GM19328 (cell line): ENCODE measurements at regions not wholly inside any gene's neighbourhood (a gene's known extent, or its start where the extent isn't known, plus 50 kb on each side); places are given as distances from the start of the nearest gene placed in this dataset.
"Not testable (repeated sequence)": the region's sequence is repeated elsewhere in the genome, so short reads cannot be mapped to it uniquely, and the experiment has no call there.

Experiments used
- ATAC-seq: cut with Tn5 transposase; IDR thresholded peaks from one replicate; pipeline ENCODE4 v1.9.1; 2021; ENCODE audit warnings: mild to moderate bottlenecking, moderate library complexity; ENCODE audit not compliant: unreplicated experiment

DNA sequence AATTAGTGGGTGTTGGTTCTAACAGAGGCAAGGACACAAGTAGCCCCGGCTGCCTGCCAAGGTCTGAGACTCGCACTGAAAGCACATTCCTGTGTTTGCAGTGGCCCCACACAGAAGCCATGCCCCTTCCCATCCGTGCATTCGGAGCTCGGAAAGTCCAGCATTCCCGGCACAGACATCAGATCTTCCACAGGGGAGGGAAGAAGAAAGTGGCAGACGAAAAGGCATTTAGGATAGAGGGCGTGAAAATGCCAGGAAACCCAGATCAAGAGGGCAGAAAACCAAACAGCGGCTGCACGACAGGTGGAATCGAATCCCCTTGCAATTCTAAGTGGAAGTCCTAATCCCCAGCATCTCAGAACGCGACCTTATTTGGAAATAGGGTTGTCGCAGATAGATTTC is 105.5 kb upstream of the ASB18 start:
- no peak for ATAC-seq

DNA sequence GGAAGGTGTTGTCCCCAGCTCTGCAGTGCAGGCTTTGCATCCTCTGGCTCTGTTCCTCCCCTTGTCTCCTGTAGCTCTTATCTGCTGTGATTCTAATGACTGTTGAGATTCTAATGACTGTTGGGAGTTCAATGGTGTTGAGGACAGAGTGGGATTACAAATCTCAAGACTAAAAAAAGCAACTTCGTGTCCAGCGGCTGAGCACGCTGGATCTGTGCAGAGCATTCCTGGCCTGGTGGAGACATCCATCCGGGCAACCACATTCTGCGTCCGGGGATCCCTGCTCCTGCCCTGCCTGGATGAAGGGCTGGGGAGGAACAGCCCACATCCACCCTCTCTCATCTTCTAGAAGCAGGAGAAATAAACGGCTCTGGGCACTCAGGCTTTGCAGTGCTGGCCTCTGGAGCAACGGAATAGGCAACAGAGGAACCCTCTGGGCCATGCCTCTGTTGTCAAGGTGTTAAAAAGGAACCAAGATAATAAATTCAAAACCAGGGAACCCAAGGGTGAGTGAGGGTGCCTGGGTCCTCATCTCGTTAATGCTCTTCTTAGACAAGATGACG is 106.7 kb upstream of the ASB18 start:
- ATAC-seq: no peak

DNA sequence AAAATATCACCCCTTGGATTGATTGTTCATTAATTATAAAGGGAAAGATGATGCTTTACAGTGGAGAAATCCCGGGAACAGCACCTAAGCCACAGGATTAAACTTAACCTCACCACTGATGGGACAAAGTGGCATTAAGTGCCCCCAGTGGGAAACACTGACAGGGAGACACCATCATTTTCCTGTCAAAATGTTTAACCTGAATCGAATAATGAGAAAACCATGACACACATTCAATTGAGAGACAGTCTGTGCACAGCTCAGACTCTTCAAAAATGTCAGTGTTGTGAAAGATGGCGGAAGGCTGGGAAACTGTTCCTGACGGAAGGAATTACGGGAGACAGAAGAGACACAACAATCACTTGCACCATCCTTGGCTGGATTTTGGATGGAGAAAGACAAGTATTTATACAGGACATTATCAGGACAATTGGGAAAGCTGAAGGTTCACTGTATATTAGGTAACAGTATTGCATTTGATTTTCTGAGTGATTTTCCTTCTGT is 111.8 kb upstream of the ASB18 start:
- ATAC-seq: no peak

DNA sequence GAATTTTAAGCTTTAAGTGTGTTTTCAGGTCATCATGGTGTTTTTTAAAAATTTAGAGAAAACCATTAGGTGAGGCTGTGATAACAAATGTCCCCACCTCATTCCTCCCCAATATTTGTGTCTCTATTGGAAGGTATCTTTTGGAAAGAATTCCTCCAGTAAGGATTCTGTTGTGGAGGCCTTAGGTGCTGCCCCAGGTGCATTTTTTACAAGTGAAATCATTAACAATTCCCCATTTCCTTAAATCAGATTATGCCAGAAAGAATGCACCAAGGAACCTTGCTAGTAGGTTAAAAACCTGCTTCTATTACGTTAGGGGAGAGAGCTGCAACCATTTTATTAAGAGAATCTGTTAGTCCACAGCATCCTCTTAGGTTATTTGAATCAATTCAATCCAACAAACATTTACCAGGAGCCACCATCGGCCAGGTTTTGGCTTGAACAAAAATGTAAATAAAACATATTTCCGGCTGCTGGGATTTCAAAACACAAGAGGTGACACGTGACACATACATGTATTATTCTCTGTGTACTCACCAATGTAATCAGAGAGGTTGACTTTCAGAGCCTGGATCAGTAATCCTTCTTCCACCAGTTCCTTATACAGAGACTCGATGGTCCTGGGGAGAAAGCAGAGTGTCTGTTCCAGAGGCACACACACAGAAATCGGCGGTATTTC is 112.5 kb upstream of the ASB18 start:
- ATAC-seq: no peak

DNA sequence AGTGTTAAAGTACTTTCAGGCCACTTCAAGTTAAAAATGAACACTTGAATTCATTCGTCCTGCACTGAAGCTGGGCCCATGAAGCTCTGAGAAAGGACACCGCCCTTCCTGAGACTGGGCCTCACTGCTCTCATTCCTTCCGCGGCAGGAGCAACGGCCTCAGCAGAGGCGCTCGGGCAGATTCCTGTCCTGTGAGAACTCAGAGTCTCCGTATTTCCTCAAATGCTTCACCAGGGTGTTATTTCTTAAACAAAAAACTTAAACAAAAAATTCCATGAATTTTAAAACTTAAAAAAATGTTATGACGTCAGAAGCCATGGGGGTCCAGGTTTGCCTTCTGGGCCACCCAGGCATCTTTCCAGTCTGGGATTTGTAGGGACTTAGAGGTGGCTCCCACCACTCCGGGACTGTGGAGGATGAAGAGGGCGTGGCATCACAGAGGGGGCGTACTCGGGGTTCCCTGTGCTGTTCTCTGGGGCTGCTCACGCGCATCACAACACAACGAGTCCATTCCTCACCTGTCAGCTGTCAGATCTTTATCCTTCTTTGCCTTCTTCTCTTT is 115.9 kb upstream of the ASB18 start:
- ATAC-seq: no peak

DNA sequence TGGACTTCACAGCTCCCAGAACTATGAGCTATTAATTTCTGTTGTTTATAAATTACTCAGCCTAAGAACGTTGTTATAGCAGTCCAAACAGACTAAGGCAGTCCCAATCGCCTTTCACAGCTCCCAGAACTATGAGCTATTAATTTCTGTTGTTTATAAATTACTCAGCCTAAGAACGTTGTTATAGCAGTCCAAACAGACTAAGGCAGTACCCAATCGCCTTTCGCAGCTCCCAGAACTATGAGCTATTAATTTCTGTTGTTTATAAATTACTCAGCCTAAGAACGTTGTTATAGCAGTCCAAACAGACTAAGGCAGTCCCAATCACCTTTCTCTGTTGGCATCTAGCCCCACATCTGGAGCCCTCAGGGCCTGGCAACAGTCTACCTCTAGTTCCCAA is 117.0 kb upstream of the ASB18 start:
- not testable (repeated sequence) for ATAC-seq

DNA sequence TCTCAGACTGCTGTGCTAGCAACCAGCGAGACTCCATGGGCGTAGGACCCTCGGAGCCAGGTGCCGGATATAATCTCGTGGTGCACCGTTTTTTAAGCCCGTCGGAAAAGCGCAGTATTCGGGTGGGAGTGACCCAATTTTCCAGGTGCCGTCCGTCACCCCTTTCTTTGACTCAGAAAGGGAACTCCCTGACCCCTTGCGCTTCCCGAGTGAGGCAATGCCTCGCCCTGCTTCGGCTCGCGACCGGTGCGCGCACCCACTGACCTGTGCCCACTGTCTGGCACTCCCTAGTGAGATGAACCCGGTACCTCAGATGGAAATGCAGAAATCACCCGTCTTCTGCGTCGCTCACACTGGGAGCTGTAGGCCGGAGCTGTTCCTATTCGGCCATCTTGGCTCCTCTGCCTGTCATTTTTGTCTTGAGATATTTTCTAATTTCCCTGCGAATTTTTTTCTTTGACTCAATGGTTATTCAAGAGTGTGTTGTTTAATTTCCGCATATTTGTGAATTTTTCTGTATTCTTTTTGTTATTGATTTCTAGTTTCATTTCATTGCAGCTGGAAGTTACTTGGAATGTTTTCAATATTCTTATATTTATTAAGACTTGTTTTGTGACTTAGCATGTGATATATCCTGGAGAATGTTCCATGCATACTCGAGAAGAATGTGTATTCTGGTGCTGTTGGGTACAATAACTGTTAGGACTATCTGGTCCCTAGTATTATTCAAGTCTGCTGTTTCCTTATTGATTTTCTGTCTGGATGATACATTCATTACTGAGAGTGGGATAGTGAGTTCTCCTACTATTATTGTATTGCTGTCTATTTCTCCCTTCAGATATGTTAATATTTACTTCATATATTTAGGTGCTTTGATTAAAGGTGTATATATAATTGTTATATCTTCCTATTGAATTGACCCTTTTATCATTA is 125.3 kb upstream of the ASB18 start:
- ATAC-seq: not testable (repeated sequence)

DNA sequence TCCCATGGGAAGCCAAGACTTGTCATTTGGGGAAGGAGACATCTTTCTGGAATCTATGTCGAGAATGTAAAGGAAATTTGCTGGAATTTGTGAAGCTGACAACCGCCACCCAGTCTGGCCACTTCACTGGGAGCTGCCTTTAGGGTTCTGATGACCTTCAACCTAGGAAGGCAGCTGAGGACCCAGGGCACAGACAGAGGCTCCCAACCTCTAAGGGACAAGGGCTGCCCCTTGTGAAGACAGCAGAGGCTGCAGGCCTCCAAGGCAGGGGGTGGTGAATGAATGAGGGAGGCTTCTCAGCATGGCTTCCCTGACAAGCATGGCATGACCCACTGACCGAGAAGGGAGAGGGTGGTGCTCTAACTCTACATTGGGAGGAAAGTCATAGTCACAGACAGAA is 128.9 kb upstream of the ASB18 start:
- no peak for ATAC-seq

DNA sequence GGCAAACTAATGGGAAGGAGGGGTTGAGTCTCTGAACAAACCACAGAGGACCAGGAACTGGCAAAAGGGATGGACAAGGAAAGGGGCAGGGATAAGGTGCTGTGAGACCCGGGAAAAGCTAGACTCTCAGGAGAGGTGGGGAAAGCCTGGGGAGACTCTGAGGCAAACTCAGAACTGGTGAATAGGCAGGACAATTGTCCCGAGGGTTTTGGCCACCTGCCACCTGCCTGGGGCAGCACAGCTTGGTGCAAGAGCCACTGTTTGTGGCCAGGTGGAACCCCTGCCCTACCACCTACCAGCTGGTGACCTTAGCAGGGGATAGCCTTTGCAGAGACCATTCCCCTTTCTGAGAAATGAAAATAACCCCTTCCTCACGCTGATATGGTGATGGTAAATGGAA is 129.4 kb upstream of the ASB18 start:
- ATAC-seq: no peak

DNA sequence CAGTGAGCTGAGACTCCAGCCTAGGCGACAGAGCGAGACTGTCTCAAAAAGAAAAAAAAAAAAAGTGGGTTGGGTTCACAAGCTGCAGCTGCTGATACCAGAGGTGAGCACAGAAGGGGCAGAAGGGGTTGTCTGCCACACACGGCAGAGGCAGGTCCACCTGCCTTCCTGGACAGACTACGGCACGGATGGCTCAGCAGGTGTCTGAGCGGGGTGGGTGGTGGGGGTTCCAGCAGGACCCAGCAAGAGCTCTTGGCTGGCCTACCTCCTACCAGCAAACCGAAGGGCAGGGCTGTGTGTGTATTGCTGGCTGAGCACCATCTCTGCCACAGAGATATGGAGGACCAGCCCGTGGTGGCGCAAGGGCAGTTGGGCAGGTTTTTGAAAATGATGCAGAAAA is 130.4 kb upstream of the ASB18 start:
- no peak for ATAC-seq

DNA sequence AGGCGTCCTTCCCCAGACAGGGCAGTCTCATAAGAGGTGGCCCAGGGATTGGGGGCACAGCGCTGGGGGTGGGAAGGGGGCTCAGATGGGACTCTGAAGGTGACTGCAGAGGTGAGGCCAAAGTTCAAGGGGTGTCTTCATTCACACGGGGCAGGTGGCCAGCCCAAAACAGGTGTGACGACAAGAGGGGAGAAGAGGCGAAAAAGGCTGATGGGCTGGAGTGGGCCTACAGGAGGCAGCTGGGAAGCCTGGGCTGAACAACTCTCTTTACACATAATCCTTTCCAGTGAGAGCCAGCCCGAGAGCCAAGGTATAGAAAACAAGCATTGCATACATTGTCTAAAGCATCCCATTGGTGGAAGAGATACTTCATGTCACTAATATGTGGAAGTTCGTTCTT is 130.9 kb upstream of the ASB18 start:
- no peak for ATAC-seq

DNA sequence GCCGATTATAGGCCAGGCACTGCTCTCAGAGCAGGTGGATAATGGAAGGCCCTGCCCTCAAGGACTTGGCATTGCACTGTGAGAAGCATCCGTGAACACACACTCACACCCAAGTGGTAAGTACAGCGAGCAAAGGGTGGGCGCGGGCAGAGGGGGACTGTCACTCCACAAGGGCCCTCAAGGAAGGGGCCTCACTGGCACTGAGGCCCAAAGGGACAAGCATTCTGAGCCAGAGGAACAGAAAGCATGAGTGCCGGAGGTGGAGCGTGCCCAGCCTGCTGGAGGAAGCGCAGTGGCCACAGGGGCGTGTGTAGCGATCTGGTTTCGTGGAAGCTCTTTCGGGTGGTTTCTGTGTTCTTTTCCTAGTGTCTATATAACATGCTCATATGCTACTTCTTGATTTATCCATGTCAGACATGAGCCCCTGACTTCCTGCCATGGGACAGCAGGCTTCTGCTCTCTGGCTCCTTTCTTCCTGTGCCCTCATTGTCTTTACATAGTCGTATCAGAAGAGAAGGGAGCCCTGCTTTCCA is 132.7 kb upstream of the ASB18 start:
- ATAC-seq: no peak

DNA sequence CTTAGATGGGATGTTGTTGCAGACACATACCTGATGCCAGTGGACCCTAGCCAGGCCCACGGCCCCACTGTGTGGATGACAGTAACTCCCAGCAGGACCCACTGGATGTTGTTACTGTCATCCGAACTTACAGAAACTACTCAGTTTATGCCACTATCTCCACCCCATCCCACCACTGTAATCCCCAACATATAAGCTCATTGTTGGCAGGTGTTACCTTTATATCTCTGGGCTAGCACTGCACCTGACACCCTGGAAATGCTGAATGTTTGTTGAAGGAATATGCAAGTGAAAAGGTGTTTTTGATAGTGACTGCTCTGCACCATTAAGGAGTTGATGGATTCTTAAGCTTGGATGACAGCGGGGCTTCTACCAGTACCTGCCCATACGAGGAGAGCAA is 133.5 kb upstream of the ASB18 start:
- no peak for ATAC-seq

DNA sequence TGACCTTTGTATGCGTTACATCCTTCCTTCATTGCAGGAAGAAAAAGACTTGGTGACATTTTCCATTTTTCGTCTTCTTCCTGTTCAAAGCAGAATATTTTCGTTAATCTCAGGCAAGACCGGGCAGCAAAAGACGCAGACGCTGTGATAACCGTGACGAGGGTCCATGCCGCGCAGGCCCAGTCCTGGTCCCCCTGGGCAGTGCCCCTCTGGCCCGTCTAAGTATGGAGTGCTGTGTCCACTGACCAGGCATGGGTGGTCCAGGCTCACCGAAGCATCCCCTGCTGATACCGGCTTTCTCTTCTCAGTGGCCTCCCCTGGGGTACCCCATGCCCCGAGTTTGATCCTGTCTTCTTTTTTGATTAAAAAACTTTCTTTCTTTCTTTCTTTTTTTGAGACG is 135.2 kb upstream of the ASB18 start:
- no peak for ATAC-seq

DNA sequence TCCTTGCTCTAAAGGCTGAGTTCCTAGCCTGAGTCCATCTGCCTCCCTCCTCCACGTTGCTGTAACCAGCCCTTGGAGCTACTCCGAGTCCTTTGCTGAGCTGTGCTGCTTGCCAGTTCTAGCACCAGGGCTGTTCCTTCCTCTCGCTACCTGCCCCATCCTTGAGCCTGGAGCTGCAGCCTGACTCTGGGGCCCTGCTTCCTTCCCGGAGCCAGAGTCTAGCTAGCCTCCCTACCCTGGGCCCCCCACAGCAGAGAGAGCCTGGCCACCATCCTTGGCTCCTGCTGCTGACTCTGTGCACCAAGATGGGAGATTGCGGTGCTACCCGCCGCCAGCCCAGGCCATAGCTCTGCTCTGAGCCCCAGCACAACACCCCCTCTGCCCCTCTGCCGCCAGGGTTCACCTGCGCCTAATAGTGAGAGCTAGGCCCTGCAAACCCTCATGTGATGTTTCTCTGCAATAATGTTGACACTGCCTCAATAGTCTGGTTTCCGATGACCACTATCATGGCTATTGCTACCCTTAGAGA is 135.9 kb upstream of the ASB18 start:
- ATAC-seq: no peak

DNA sequence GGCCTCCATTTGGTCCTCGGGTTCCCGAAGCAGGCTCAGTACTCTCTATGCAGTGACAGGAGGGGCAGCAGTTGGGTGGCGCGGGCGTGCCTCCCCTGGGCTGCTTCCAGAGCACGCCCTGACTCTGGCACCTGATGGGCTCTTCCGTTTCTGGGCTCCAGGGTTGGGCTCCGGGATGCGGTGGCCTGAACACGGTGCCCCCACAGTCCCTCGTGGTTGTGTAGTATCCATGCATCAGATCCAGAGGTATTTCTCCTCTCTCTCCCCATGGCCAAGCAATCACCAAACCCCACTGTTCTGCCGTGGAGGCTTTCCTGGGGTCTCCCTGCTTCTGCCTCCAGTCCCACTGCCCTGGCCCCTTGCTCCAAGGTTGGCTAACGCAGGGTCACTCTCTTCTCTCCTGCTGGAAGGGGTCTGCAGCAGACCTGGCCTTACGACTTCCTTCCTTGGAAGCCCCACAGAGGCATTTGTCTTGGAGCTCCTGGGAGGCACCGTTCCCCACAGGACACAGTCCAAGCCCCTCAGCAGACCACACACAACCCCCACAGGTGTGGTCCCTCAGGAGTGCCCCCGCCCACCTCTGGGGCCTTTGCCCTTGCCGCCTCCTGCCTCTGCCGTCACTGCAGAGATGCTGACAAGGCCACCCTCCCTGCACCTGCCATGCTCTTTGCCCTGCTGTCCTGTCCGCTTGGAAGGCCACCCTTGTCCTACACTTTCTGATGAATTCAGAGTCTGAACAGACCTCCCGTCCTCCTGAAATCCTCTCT is 136.6 kb upstream of the ASB18 start:
- no peak for ATAC-seq

DNA sequence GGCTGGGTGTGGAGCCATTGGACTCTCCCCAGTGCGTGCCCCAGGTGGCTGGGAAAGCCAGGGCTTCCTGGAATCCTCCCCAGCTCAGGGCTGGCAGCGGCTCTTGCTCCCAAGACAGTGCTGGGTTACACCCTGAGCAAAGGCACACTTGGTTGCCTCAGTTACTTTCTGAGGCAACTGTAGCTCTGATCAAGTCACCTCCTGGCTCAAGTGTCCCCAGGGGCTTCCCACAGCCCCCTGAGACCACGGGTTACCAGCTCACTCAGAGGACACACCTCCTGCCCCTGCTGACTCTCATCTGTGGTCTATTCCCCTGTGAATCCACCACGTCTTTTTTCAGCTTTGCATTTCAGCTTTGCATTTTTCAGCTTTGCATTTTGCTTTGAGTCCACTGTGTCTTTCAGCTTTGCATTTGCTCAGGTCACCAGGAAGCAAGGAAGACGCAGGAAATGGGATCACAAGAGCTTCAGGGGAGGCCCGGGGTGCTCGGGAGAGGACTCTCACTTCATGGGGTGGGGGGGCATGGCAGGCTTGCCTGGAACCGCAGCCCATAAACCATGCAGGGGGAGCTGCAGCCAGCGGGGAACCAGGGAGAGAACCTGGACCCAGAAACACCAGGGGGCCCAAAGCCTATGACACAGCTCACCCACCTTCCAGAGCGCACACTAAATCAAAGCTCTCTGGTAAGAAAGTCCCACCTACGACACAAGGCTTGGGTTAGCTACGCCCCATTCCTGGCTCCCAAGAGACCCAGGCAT is 138.0 kb upstream of the ASB18 start:
- ATAC-seq: no peak

DNA sequence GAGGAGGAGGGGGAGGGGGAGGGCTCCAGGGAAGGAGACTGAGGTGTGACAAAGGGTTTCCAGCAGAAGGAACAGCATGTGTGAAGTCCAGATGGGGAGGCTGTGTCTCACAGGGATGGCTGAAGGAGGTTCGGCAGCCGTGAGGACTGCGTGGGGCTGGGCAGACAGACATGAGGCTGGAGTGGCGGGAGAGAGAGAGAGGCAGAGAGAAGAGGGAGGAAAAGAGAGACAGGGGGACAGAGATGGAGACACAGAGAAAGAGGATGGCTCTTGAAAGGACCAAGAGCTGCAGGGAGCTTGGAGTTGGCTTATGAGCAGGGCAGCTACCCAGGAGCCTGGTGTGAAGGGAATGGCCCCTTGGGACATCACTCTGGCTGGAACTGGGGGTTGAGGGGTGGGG is 138.9 kb upstream of the ASB18 start:
- ATAC-seq: no peak

DNA sequence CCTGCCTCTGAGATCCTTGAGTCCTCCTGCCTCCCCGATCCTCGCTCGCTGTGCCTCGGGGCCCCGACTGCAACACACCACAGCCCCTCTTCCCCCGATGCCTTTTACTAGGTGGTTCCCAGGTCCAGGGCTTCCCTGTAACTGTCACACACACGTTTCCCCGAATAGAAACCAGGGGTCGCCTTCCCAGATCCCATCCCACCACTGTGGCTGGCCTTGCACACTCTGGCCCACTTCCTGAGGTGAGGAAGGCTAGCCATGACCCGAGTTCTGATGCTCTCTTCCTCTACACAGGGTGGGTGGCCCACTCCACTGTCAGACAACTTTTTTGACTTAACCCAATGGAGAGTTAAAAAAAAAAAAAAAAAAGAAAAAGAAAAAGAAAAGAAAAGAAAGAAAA is 139.6 kb upstream of the ASB18 start:
- ATAC-seq: no peak

DNA sequence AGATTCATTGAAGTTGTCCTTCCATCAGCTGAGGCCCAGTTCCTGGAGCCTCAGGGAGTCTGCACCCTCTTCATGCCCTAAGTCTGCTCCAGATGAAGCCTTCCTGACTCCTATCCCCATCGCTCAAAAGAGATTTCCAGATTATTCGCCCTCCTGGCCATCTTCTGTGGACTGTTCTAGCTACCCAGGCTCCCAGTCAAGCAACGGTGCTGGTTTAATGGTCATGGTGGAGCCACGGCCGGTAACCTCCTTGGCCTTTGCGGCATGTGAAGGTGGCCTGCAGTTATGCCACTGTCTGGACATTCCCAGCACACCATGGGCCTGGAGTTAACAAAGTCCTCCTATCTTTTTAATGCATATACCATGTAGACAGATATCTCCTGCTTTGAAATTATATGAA is 140.1 kb upstream of the ASB18 start:
- no peak for ATAC-seq
